Transverse colon (tissue), 4 donors: ENCODE measurements at regions not wholly inside any gene's neighbourhood (a gene's known extent, or its start where the extent isn't known, plus 50 kb on each side); places are given as distances from the start of the nearest gene placed in this dataset.

Experiments used
- DNase-seq: peaks from one replicate; pipeline ENCODE4 v3.0.0-alpha.2; 2019
- H3K27ac ChIP-seq, 4 donors: fragments of 200-600 bp; sonication (generic); 2 replicates each; pipeline ENCODE4 v1.5.1; 2016 to 2018; ENCODE audit warnings: inconsistent platforms in 4 of 4
- H3K27me3 ChIP-seq: fragments of 200-600 bp; sonication (generic); 2 replicates; pipeline ENCODE4 v1.5.1; 2017; ENCODE audit warnings: inconsistent platforms
- H3K36me3 ChIP-seq, 4 donors: fragments of 200-600 bp; sonication (generic); 2 replicates each; pipeline ENCODE4 v1.5.1; 2017 to 2019; ENCODE audit warnings: inconsistent platforms in 4 of 4
- H3K4me1 ChIP-seq, 4 donors: fragments of 200-600 bp; sonication (generic); 2 replicates each; pipeline ENCODE4 v1.5.1; 2017 to 2020; ENCODE audit warnings: inconsistent platforms in 4 of 4
- H3K4me3 ChIP-seq, 4 donors: fragments of 200-600 bp; sonication (generic); 1 replicate in 1 of 4; 2 replicates in 3 of 4; pipeline versions ENCODE4 v1.5.1 to v1.6.1; 2017 to 2019; ENCODE audit warnings: inconsistent platforms in 4 of 4
- H3K9me3 ChIP-seq, 2 donors: fragments of 200-600 bp; sonication (generic); 2 replicates each; pipeline ENCODE4 v1.5.1; 2017 to 2019; ENCODE audit warnings: inconsistent platforms in 2 of 2
- EP300 ChIP-seq: sonication (generic); formaldehyde crosslinking; IDR thresholded peaks from one replicate; pipeline ENCODE4 v1.6.1; 2017; ENCODE audit warnings: antibody characterized with exemption, low read depth
- POLR2A ChIP-seq: fragments of 450-650 bp; IDR thresholded peaks from one replicate; pipeline ENCODE4 v1.6.1; 2016; ENCODE audit warnings: antibody characterized with exemption, mild to moderate bottlenecking, moderate library complexity
- POLR2AphosphoS5 ChIP-seq, 3 donors: sonication (generic); formaldehyde crosslinking; IDR thresholded peaks; one replicate each; pipeline ENCODE4 v1.6.1; 2016; ENCODE audit warnings: antibody characterized with exemption in 3 of 3
- WGBS, 2 donors: methylation state at CpG; one replicate each; pipeline ENCODE4 v1.1.5; 2018; ENCODE audit warnings: low coverage in 1 of 2; 5-methylcytosine and 5-hydroxymethylcytosine counted together
- in situ Hi-C, 4 donors: fragments of 200-750 bp; cut with MboI; loops; one replicate each; pipeline versions ENCODE4 v1.15.0 to v1.15.1; 2017; ENCODE audit warnings: low sequenced_read_pairs in 3 of 4, low pct_ligation_motif_present in 1 of 4, low pct_unique_long_range_greater_than_20kb in 1 of 4
- intact Hi-C: fragments of 100-400 bp; cut with DNase I; formaldehyde crosslinking; loops from one replicate; pipeline ENCODE4 v1.15.1; 2023; ENCODE audit warnings: low total_unique reads
- TF ChIP-seq, protein P1 (sequence below), 5 experiments: fragments of 200-600 bp in 3 of 5; fragments of 450-650 bp in 2 of 5; sonication (generic) in 3 of 5; IDR thresholded peaks; 1 replicate in 2 of 5; 2 replicates in 3 of 5; pipeline ENCODE4 v1.5.1; 2016 to 2017; ENCODE audit warnings: antibody characterized with exemption in 5 of 5, inconsistent platforms in 3 of 5, mild to moderate bottlenecking in 2 of 5, moderate library complexity in 1 of 5

DNA sequence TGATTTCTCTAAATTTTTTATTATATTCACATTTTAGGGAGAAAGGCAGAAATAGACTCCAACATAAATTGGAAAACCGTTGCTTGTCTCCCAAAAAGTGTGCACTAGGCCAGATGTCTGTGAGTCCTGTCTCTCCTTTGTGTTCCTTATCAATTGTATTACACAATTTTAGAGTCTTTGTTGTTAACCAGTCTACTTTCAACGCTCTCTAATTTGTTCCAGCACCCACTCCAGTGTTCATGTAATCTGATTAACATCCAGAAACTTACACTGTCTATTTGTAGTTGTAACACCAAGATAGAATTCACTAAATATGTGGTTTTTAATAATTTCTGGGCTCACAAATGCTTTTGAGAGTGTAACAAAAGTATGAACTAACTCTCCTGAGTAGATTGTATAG, 195.6 kb downstream of the FSIP2 start:
- in situ Hi-C loops, result no loop called here
- Histone ChIP-seq H3K4me1 (no peaks in the 10 kb centered on the region), H3K36me3 (no peaks in the 10 kb centered on the region), H3K9me3 (no peaks in the 10 kb centered on the region), H3K27ac (no peak overlapping the region), H3K27me3 (no peaks in the 10 kb centered on the region), H3K4me3 (no peak overlapping the region)
- DNase-seq, result no peak
- WGBS, 2 donors, result 73 to 78% methylated on average over 2 of the region's 2 CpGs
- TF ChIP-seq POLR2A, result no peak
- TF ChIP-seq, protein P1, sequence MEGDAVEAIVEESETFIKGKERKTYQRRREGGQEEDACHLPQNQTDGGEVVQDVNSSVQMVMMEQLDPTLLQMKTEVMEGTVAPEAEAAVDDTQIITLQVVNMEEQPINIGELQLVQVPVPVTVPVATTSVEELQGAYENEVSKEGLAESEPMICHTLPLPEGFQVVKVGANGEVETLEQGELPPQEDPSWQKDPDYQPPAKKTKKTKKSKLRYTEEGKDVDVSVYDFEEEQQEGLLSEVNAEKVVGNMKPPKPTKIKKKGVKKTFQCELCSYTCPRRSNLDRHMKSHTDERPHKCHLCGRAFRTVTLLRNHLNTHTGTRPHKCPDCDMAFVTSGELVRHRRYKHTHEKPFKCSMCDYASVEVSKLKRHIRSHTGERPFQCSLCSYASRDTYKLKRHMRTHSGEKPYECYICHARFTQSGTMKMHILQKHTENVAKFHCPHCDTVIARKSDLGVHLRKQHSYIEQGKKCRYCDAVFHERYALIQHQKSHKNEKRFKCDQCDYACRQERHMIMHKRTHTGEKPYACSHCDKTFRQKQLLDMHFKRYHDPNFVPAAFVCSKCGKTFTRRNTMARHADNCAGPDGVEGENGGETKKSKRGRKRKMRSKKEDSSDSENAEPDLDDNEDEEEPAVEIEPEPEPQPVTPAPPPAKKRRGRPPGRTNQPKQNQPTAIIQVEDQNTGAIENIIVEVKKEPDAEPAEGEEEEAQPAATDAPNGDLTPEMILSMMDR (IDR thresholded peaks at IDR 0.05), result no peak
- no peak for TF ChIP-seq EP300
- no peak for TF ChIP-seq POLR2AphosphoS5 (IDR thresholded peaks at IDR 0.05)
- intact Hi-C loops, result no loop called here

DNA sequence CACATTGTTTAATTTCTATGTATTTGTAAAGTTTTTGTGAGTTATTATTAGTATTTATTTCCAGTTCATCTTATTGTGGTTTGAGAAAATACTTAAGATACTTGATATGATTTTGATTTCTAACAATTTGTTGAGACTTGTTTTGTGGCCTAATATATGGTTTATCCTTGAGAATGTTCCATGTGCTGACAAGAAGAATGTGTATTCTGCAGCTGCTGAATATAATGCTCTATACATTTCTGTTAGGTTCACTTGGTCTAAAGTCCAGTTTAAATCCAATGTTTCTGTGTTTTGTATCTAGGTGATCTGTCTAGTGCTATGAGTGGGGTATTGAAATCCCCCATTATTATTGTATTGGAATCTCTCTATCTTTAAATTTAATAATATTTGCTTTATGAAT, 201.3 kb downstream of the FSIP2 start:
- Histone ChIP-seq H3K27ac (no peak overlapping the region), H3K9me3 (peaks cover 3 to 22% of the 10 kb centered on the region in 2 donors), H3K4me1 (no peaks in the 10 kb centered on the region), H3K27me3 (no peaks in the 10 kb centered on the region), H3K4me3 (no peak overlapping the region), H3K36me3 (no peaks in the 10 kb centered on the region)
- in situ Hi-C loops, result no loop called here
- intact Hi-C loops, result no loop called here
- TF ChIP-seq EP300 (no peak), POLR2A (no peak), POLR2AphosphoS5 (IDR thresholded peaks at IDR 0.05) (no peak)
- DNase-seq, result no peak

DNA sequence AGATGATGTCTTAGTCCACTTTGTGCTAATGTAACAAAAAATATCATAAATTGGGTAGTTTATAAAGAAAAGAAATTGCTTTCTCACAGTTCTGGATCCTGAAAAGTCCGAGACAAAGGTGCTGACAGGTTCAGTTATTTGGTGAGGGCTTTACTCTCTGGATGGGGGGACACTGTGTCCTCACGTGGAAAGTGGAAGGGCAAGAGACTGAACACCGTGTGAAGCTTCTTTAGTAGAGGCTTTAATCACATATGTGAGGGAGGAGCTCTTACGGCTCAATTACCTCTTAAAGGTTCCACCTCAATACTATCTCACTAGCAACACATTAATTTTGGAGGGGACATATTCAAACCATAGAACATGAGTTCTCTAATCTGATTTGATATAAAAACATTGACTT, 204.3 kb downstream of the FSIP2 start:
- no peak for DNase-seq
- no peak overlapping the region for H3K4me3 ChIP-seq

DNA sequence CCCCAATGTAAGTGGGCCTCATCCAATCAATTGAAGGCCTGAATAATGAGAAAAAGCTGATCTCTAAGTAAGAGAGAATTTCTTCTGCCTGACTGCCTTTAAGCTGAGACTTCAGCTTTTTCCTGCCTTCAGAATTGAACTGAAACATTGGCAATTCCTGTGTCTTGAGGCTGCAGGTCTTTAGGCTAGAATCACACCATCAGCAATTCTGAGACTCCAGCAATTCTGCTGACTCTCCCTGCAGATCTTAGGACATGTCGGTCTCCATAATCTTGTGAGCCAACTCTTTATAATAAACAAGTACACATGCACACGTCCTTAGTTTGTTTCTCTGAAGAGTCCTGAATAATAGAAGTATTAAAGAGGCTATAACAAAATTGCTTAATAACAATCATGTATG, 209.1 kb downstream of the FSIP2 start:
- Histone ChIP-seq H3K27ac (no peak overlapping the region), H3K9me3 (peaks cover 0 to 18% of the 10 kb centered on the region in 2 donors), H3K27me3 (no peaks in the 10 kb centered on the region), H3K4me1 (no peaks in the 10 kb centered on the region), H3K4me3 (no peak overlapping the region), H3K36me3 (no peaks in the 10 kb centered on the region)
- in situ Hi-C loops (no loop called here), intact Hi-C loops (no loop called here)
- WGBS, 2 donors, result 84 to 86% methylated on average over 2 of the region's 2 CpGs
- DNase-seq, result no peak
- TF ChIP-seq, protein P1 (IDR thresholded peaks at IDR 0.05), result no peak
- TF ChIP-seq POLR2AphosphoS5 (IDR thresholded peaks at IDR 0.05) (no peak), EP300 (no peak), POLR2A (no peak)

More for the DNA sequence above, 204.3 kb downstream of the FSIP2 start:
- 87% methylated on average over 4 of the region's 4 CpGs; no CpG with 5 or more reads in 1 of the 2 donors for WGBS, 2 donors
- H3K9me3 ChIP-seq, result peaks cover 3 to 22% of the 10 kb centered on the region in 2 donors
- in situ Hi-C loops, result no loop called here
- no peak overlapping the region for H3K27ac ChIP-seq
- no peaks in the 10 kb centered on the region for H3K36me3 ChIP-seq
- no peak for TF ChIP-seq EP300
- TF ChIP-seq POLR2AphosphoS5 (IDR thresholded peaks at IDR 0.05), result no peak
- TF ChIP-seq POLR2A, result no peak
- TF ChIP-seq, protein P1 (IDR thresholded peaks at IDR 0.05), result no peak
- H3K4me1 ChIP-seq, result no peaks in the 10 kb centered on the region
- intact Hi-C loops, result no loop called here
- H3K27me3 ChIP-seq, result no peaks in the 10 kb centered on the region

DNA sequence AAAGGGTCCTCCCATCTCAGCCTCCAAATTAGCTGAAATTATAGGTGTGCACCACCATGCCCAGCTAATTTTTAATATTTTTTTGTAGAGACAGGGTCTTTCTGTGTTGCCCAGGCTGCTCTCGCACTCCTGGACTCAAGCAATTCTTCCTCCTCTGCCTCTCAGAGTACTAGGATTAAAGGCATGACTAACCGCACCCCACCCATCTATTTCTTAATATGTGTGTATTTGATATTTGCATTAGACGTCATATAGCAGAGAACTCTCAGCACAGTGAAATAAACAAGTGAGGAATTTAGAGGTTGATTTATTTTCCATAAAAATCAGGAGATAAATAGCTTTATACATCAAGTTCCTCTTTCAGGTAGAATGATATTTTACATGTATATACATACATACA, 213.5 kb downstream of the FSIP2 start:
- intact Hi-C loops, result loop anchor here (5.0 kb wide), 1 partner anchor 1970 kb away; no protein-coding TSS in a partner anchor
- no peak overlapping the region for H3K27ac ChIP-seq
- 88% methylated on average over 3 of the region's 3 CpGs for WGBS, 2 donors
- in situ Hi-C loops, result no loop called here
- no peak for DNase-seq
- no peaks in the 10 kb centered on the region for H3K9me3 ChIP-seq
- TF ChIP-seq EP300 (no peak), POLR2A (no peak), POLR2AphosphoS5 (IDR thresholded peaks at IDR 0.05) (no peak)
- TF ChIP-seq, protein P1 (IDR thresholded peaks at IDR 0.05), result no peak
- no peak overlapping the region for H3K4me3 ChIP-seq
- H3K27me3 ChIP-seq, result no peaks in the 10 kb centered on the region
- H3K36me3 ChIP-seq, result no peaks in the 10 kb centered on the region
- H3K4me1 ChIP-seq, result no peaks in the 10 kb centered on the region
